ENCODE measurements at regions not wholly inside any gene's neighbourhood (a gene's known extent, or its start where the extent isn't known, plus 50 kb on each side); places are given as distances from the start of the nearest gene placed in this dataset.

DNA sequence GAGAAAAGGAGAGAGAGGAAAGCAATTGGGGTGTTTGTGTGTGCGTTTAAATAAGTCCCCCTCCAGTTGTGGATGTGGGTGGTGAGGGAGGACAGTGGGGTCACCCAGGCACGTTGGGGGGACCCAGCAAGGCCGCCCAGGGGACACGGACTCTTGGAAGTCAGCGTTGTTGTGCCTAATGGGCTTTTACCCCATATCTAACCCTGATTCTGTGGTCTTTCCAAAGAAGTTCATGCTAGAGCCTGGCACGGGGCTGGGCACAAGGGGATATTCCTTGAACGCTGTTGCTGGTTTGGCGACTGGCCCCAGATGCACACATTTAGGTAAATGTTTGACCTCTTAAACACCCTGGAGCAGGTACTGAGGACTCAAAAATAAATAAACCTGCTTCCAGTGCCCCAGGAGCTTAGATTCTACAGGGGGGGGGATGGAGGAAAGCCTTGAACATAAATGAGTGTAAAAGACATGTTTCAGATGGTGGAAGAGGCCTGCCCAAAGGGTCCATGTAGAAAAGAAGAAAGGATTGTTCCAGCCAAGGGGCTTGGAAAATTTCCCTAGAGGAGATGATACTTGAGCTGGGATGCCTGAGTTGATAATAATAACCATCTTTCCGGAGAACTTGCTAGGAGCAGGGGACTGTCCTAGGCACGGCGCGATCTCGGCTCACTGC is 97.7 kb upstream of the SIX3 start:
- TF ChIP-seq EP300 (IDR thresholded peaks at IDR 0.05) (no peak), POLR2A (IDR thresholded peaks at IDR 0.05) (no peak)
- TF ChIP-seq, protein P1, sequence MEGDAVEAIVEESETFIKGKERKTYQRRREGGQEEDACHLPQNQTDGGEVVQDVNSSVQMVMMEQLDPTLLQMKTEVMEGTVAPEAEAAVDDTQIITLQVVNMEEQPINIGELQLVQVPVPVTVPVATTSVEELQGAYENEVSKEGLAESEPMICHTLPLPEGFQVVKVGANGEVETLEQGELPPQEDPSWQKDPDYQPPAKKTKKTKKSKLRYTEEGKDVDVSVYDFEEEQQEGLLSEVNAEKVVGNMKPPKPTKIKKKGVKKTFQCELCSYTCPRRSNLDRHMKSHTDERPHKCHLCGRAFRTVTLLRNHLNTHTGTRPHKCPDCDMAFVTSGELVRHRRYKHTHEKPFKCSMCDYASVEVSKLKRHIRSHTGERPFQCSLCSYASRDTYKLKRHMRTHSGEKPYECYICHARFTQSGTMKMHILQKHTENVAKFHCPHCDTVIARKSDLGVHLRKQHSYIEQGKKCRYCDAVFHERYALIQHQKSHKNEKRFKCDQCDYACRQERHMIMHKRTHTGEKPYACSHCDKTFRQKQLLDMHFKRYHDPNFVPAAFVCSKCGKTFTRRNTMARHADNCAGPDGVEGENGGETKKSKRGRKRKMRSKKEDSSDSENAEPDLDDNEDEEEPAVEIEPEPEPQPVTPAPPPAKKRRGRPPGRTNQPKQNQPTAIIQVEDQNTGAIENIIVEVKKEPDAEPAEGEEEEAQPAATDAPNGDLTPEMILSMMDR (IDR thresholded peaks at IDR 0.05): no peak

All from gastroesophageal sphincter (tissue), 3 donors.